Inflammatory macrophage treated with lipopolysaccharide for 1 hour (primary cell): ENCODE measurements at regions not wholly inside any gene's neighbourhood (a gene's known extent, or its start where the extent isn't known, plus 50 kb on each side); places are given as distances from the start of the nearest gene placed in this dataset.

ENCODE experiments used
- DNase-seq, 2 donors: peaks; one replicate each; pipeline ENCODE4 v3.0.0-alpha.2; 2020 to 2022

DNA sequence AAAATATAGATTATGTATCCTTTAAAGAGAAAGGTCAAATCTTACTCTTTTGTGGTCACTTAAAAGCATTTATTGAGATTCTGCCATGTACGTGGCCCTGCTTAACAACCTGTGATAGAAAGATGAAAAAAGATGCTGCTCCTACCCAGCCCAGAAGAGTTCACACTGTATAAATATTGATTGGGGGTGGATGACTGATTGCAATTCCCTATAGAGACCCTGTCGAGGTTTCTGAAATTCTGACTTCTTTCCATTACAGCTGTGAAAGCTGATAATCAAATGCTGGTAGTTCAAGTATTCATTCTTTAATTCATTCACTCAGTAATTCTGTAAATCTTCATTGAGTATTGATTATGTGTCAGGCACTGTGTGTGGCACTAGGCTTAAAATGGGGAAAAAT, 114.1 kb upstream of the CHL1 start:
- no peak for DNase-seq

DNA sequence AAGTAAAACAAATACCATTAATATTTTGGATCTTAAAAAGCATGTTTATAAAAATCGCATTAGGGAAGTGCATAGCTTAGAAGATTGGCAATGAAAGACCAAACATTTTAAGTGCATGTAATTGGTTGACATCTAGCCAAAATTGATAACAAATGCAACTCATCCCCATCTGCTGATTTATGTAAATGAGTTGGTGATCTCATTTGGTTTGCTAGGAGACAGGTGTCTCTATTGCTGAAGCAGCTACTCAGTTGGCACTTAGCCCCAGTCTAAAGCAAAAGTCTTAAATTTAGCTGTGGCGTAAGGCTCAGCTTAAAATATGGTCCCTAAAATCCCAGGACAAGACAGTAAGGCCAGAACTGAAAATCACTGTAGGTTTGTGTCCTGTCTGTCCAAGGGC, 113.5 kb upstream of the CHL1 start:
- no peak for DNase-seq

DNA sequence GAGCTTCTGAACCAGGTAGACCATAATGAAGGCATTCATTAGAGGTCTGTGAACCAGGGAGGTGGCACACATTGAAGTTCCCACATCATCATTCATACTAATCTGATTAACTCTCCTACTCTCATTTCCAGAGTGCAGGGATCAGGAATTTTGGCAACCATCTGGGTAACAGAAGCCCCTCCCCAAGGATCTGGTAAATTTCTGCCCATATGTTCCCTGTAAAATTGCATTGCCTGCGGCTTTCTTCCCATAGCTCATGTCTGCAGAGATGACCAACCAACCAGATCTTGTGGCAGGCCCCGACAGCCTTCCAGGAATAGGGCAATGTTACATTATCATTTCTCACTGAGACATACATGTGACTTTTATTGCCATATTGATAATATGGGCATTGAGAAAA, 111.4 kb upstream of the CHL1 start:
- no peak for DNase-seq

DNA sequence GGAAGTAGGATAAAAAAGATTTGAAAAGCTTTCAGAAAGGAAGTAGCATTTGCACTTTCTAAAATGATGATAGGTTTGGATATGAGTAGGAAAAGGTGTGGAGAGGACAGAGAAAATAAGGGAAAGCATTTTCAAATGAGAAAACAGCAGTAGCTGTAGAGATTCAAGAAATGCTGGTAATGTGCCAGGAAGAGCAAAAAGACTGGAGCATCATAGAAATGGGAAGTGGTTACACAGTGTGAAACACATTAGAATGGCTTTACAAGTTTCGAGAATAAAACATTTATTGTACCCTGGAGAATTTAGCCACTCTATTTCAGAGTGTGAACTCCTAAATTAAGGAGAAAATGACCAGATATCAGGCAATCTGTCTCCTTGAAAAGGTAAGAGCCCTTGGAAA, 108.3 kb upstream of the CHL1 start:
- DNase-seq, result no peak

DNA sequence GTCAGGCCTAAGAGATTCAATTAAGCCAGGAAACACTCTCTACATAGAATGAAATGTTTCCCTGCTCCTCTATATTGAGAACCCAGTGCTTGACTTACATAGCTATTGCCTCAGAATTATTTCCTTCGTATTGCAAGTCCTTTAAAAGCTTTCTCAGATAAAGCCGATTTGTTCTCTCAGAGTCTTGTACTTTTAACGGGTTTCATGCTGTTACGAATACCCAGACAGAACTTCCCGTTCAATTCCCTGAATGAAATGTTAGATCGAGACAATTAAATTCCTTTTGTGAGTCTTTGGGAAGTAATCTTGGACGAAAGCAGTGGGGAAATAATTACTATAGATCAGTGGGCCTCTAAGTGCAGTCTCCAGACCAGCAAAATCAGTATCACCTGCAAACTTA, 102.8 kb upstream of the CHL1 start:
- DNase-seq, result no peak

DNA sequence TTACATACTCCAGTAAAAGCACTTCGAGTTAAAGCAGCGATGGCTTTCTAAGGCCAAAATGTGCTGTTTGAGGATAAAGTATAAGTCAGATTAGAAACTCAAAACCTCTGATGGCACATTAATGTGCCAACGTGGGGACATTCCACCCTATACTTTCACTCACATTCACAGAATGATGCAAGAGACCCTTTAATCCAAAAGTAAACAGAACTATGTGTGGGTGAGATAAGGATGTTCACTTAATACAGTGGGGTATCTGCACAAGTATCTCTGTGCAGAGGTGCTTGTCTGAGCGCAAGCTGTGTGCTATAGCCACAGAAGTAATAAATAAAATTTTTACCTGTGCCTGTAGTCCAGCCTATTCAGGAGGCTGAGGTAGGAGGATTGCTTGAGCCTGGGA, 100.3 kb upstream of the CHL1 start:
- DNase-seq, result no peak

DNA sequence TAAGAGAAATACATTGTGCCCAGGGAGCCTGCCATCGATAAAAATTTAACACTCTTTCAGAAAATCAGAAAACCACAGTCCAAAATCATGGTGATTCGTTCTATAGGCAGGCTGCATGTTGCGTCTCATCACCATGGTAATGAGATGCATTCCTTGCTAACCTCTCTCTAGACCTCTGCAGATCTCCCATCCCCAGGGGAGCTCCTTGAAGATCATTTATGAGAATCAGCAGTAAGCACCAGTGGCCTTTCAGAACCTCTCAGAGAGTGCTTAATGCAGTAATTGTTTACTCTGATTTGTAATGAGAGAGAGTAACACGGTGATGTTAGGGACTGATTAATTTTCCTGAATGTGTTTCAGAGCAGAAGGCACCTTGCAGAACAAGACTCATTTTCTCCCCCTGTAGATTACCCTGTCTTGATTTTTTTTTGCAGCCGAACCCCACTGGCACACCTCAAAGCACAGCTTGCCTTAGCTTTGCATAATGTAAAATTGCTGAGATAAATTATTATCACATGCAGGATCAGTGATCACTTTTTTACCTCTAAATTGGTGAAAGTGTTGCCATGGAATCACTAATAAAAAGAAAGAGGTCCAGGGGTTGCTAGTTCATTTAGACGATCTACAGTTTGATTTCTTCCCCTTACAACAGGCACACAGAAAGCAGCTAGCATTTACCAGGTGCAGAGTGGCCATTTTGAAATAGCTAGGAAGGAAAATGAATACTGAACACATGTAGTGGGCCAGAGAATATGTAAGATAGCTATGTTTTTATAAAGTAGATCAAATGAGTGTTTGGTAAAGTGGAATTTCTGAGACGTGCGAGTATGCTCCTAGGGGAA, 98.9 kb upstream of the CHL1 start:
- DNase-seq, result no peak

DNA sequence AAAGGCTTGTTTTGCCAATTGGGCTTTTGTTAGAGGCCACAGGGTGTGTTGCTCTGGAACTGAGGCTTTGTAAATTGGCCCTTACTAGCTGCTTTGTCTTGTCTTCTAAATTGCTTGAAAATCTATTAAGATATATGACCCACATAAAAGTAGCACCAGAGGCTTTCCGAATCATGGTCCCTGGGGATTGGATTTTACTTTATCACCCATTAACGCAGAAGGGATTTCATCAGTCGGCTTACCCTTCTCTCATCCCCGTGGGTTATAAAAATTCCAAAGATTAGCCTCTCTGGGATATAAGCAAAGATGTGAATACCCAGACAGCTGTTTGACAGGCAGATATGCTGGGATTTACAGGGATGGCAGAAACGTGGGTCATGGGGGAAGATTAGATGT, 98.3 kb upstream of the CHL1 start:
- no peak for DNase-seq

DNA sequence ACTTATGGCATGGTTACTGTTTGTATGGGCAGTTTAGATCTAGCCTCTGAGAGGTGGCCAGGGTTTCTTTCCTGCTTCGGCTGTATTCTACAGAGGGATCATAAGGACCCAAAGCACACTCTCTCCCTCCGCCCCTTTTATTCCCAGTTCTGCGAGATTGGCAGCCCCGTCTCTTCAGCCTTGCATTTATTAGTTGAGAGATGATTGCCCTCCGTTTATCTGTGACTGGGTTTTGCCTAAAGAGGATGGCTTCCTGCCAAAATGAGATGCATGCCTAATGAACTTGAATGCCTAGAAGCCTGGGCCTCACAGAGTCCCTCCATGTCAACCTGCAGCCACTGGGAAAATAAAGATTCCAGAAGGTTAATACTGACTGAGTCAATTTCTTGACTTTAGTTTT, 97.1 kb upstream of the CHL1 start:
- DNase-seq, result no peak

DNA sequence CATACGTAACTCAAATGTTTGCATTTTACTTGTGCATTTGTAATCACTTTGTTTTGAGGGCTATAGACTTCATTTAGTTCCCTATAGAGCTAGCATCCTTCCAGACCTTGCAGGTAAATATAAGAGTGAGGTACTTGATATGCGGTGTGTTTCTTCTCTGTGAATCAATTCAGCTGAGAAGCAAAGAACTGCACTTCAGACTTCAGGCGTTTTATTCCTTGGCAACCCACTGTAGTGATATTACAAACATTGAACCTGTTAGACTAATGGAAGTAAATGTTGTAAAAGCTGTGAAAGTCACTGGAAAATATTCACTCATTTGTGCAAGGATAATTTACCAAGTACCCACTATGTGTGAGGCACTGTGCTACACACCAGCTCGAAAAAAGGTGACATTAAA, 94.1 kb upstream of the CHL1 start:
- DNase-seq, result no peak

DNA sequence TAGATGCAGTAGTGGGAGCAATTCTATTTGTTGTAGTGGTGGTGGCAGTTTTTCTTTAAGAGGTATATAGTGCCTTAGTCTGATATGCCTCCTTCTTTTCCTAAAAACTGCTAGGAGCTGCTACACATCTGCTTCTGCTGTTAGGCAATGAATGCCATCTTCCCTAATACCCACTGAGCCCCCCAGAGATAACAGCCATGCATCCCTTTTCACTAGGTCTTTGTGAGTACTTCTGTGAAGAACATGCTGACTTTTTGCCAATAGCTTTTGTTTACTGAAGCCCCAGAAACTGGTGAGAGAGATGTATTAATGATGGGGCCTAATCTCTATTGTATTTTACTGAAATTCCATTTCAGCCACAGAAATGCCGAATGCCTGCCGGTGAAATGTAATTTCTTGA, 92.6 kb upstream of the CHL1 start:
- DNase-seq, result no peak

DNA sequence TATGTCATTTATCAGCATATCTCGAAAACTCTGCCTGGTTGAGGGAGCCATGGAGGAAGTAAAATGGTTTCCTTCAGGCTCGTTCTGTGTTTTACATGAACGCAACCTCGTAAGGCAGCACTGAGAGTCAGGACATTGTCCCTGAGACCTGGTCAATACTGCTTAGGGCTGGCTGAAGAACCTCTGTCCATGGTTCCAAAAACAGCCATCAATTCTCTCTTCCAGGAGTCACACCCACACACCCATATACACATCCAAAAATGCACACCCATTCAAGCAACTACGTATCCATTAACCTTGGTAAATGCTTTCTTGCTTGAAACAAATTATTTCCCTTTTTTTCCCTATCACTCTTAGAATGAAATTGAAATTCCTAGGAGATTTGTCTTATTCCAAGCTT, 91.0 kb upstream of the CHL1 start:
- DNase-seq, result no peak

DNA sequence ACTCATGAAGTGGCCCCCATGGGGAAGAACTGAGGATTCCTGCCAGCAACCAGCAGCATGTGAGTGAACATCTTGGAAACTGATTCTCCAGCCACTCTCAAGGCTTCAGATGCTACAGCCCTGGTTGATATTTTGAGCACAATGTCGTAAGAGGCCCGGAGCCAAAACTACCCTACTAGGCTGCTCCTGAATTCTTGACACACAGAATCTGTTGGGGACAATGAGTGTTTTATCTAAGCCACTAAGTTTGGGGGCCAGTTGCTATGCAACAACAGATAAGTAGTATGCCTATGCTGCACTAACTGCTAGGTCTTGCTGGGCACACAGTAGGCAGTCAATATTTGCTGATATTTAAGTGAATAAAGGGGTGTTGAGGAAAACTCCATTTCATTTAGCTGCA, 89.9 kb upstream of the CHL1 start:
- DNase-seq, result no peak

DNA sequence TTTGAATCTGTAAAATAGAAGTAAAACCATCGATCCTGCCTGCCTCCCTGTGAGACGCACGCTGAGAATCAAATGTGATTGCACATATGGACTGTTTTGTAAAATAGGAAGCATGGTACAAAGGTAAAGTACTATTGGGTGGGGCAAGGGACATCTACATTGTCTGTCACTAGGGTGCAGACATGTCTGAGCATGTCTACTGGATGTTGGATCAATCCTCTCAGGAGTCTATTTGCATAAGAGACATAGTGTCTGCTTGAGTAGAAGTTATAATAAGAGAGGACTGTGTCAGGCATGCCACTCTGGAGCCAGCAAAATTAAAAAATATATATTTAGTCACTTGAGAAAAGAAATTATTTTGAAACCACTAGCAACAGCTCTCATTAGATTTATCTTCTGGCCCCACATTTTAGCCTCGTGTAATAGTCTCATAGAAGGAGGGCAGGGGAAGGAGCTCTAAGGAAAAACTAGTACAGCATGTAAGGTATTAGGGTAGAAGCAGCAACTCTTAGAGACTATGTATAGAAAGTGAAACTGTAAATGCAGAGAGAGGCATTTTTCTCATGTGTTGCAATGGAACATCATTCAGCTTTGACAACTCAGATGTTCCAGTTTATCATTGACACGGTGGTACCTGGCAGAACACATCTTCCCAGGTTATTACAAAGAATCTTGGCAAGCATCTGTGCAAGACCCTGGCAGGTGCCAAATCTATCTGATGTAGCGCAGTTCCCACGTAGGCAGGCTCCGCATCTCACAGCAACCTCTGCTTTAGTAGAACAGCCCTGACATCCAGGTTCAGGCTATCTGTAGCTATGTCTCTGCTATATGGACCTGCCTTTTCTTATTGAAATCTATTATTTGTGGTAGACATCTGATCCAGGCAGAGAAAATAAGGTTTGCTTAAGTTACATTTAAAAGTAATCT, 85.2 kb upstream of the CHL1 start:
- no peak for DNase-seq

DNA sequence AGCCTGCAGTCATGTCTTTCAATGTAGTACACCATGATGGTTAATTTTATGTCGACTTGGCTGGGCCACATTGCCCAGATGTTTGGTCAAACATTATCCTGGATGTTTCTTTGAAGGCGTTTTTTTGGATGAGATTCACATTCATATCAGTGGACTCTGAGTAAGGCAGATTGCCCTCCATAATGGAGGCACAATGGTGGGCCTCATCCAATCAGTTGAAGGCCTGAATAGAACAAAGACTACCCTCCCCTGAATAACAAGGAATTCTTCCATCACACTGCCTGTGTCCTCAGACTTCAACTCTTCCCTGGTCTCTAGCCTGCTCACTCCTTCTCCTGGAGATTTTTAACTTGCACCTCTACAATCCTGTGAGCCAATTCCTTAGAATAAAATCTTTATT, 83.8 kb upstream of the CHL1 start:
- no peak for DNase-seq

DNA sequence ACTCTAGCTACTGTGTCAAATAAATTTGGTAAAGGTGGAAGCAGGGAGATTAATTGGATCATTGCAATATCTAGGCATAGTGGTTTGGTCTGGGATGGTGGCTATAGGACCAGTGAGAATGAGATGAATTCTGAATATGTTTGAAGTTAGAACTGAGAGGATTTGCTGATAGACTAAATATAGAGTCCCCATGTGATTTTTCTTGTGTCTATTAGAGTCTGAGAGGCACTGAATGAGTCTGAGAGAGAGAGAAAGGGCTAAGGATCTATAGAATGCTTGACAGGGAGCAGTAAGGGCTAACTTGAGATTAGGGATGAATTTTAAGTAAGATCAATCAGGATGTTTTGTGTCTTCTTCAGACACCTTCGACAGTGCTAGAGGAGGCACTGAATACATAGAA, 77.9 kb upstream of the CHL1 start:
- DNase-seq, result no peak

DNA sequence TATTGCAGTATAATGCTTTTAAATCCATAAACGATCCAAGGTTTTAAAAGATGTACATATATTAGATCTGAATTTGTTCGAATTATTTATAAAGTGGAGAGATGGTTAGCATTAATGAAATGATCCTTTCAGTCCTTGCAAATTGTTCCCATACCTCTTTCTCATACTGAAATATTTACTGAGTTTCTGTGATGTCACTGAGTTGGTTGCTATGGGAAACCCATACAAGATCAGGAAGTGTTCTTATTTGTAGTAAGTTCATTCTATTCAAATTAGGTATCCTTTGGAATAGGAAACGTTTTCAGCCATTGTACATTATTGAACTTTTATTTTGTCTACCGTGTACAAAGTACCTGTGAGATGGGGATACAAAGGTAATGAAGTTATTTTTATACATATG, 73.2 kb upstream of the CHL1 start:
- no peak for DNase-seq

DNA sequence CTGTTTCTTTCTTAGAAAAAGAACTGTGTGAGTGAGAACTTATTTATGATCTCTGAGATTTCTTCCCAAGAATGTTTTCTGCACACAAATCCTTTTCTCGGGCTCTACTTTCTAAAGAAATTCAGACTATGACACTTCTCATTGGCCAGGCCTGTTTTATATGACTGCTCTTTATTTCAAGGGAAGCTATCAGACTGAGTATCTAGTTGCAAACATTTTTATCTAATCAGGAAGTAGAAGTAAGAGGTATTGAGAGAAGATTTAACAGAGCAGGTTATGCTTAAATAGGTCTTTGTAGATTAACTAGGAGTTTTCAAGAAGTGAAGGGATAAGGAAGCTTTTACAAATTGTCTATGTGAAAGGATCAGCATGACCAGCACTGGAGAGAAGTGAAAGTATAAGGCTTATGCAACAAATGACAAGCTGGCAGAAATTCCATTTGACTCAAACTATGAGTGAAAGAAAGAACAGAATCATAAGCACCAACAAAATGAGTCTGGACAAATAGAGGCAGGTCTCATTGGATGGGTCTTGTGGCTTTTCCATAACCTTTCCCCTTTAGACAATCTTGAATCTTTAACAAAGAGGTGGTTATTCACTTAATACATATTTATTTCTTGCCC, 71.9 kb upstream of the CHL1 start:
- no peak for DNase-seq

DNA sequence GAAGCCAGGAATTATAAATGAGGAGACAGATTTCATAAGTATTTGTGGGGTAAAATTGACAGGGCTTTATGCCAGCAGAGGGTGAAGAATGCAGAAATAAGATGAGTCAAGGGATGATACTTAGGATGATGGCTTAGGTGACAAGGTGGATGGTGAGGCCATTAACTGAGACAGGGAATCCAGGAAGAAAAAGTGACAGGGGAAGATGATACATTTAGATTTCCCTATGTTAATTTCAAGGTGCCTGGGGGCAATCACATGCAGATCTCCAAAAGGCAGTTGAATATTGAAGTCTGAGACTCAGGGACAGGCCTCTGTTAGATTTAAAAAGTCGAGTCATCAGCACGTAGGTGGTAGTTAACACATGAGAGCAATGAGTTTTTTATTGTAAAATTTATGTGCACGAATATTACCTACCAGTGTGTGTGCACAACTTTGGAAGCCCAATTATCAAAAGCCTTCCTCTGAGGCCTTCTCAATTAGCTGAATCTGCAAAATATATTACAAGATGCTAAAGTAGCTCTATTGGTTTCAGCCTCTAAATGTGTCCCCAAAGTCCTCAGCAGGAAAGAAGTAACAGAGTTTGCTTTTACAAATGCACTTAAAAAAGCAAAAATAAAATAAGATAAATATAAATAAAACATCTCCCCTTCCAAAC, 67.9 kb upstream of the CHL1 start:
- DNase-seq, result no peak

DNA sequence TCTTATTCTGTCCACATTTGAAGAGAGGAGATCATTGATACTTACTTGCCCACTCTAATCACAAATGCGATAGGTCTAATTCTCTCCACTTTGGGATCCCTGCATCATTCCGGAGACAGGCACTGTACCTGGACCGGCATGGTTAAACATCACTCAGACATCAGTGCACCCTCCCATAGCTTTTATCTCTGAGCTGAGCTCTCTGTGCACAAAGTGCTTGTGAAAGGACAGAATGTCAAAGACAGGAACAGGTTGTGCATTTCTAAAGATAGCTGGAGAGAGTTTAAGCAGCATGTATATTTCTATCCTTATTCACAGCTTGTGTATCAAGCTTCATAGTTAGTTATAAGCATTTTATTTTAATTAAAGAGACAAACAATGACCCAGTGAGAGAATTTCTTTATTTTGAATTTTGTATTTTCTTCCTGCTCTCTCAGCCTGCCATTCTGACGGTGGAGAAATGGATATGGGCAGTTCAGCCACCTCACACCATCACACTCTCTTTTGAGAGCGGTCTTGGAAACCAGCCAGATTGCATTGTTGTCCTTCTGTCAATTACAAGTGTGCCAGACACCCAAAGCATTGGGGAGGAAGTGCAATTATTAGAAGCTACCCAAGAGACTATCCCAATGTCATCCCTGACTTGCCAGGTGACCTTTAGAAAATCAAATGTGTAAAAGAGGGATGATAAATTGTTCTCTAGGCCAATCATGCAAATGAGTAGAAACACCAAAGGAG, 65.2 kb upstream of the CHL1 start:
- no peak for DNase-seq

DNA sequence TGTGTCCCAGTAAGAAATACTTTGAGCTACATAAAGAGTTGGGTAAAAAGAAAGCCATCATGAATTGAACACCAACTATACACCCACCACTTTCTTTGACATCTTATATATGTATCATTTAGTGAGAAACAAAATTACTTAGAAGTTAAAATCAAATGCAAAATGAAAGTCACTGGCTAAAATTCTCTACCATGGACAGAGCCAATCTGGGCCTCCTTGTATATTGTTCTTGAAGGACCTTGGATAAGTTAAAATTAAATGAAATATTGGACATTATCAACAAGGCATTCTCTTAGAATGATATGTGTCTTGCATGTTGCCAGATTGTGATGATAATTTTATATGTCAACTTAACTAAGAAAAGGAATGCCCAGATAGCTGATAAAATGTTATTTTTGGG, 64.2 kb upstream of the CHL1 start:
- no peak for DNase-seq

DNA sequence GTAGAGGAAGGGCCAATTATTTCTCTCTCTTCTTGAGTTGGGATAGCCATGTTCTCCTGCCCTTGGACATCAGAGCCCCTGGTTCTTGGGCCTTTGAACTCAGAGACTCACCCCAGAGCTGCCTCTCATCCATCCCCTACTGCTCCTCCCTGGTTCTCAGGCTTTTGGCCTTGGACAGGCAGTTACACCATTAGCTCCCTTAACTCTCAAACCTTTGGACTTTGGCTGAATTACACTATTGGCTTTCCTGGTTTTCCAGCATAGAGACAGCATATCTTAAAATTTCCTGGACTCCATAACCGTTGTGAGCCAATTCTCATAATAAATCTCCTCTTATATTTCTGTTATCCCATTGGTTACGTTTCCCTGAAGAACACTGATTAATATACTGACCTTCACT, 63.7 kb upstream of the CHL1 start:
- DNase-seq, result no peak
